ENCODE measurements at regions not wholly inside any gene's neighbourhood (a gene's known extent, or its start where the extent isn't known, plus 50 kb on each side); places are given as distances from the start of the nearest gene placed in this dataset.

DNA sequence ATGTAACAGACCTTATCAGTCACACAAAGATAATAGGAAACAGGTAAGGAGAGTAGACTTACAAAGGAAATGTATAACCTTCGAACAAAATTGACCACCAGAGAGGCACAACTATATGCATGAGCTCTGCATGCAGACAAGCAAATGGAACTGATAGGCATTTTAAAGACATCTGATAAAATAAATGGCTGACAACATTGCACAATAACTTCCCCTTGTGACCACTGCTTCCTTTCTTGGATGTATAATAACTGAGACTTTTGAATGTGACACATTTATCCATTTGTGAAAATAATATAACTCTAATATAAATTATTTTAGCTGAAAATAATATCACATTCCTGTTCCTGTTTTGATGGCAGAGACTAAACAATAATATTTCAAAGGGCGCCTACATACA is 654.2 kb upstream of the STEAP1 start:
- H3K4me2 ChIP-seq (ENCODE audit: insufficient read depth, low read length), result no peak overlapping the region
- H3K4me3 ChIP-seq (ENCODE audit: insufficient read depth, low read length), result no peak overlapping the region
- H3K4me1 ChIP-seq (ENCODE audit: insufficient read depth, low read length), result no peaks in the 10 kb centered on the region
- H2AFZ ChIP-seq (ENCODE audit: low read length), result no peak overlapping the region
- no peaks in the 10 kb centered on the region for H3K27me3 ChIP-seq (ENCODE audit: insufficient read depth, low read length)
- H4K20me1 ChIP-seq (ENCODE audit: insufficient read depth, low read length), result no peaks in the 10 kb centered on the region
- TF ChIP-seq, protein P1, sequence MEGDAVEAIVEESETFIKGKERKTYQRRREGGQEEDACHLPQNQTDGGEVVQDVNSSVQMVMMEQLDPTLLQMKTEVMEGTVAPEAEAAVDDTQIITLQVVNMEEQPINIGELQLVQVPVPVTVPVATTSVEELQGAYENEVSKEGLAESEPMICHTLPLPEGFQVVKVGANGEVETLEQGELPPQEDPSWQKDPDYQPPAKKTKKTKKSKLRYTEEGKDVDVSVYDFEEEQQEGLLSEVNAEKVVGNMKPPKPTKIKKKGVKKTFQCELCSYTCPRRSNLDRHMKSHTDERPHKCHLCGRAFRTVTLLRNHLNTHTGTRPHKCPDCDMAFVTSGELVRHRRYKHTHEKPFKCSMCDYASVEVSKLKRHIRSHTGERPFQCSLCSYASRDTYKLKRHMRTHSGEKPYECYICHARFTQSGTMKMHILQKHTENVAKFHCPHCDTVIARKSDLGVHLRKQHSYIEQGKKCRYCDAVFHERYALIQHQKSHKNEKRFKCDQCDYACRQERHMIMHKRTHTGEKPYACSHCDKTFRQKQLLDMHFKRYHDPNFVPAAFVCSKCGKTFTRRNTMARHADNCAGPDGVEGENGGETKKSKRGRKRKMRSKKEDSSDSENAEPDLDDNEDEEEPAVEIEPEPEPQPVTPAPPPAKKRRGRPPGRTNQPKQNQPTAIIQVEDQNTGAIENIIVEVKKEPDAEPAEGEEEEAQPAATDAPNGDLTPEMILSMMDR (IDR thresholded peaks at IDR 0.05; ENCODE audit: extremely low read depth, low read depth, low read length), result no peak
- H3K36me3 ChIP-seq (ENCODE audit: insufficient read depth, low read length), result no peaks in the 10 kb centered on the region
- H3K9me3 ChIP-seq (ENCODE audit: low read depth, low read length), result no peaks in the 10 kb centered on the region
- H3K27ac ChIP-seq (ENCODE audit: low read depth, low read length), result no peak overlapping the region
- no peak for DNase-seq (ENCODE audit: insufficient read length, low spot score, missing footprints)
- H3K79me2 ChIP-seq (ENCODE audit: insufficient read depth, low read length), result no peaks in the 10 kb centered on the region

DNA sequence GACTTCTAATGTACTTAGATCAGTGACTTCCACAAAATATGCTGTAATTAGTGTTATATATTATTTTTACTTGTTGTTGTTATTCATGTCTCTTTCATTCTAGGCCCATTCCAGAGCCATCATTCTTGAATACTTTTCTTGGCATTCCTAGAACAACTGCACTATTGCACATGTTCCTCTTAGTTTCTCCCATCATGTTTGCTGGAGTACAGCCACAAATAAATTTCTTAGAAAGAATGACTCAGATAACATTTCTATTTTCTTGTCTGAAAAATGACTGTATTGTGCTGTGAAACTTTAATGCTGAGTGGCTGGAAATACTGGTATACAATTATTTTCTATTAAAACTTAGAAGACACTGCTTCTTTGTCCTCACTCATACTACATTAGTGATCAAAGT is 651.0 kb upstream of the STEAP1 start:
- no peaks in the 10 kb centered on the region for H4K20me1 ChIP-seq (ENCODE audit: insufficient read depth, low read length)
- no peaks in the 10 kb centered on the region for H3K4me1 ChIP-seq (ENCODE audit: insufficient read depth, low read length)
- H3K27me3 ChIP-seq (ENCODE audit: insufficient read depth, low read length), result no peaks in the 10 kb centered on the region
- no peak overlapping the region for H3K4me3 ChIP-seq (ENCODE audit: insufficient read depth, low read length)
- TF ChIP-seq, protein P1 (IDR thresholded peaks at IDR 0.05; ENCODE audit: extremely low read depth, low read depth, low read length), result no peak
- H2AFZ ChIP-seq (ENCODE audit: low read length), result no peak overlapping the region
- DNase-seq (ENCODE audit: insufficient read length, low spot score, missing footprints), result no peak
- no peak overlapping the region for H3K4me2 ChIP-seq (ENCODE audit: insufficient read depth, low read length)
- no peaks in the 10 kb centered on the region for H3K36me3 ChIP-seq (ENCODE audit: insufficient read depth, low read length)
- H3K27ac ChIP-seq (ENCODE audit: low read depth, low read length), result no peak overlapping the region
- no peaks in the 10 kb centered on the region for H3K79me2 ChIP-seq (ENCODE audit: insufficient read depth, low read length)
- no peaks in the 10 kb centered on the region for H3K9me3 ChIP-seq (ENCODE audit: low read depth, low read length)

DNA sequence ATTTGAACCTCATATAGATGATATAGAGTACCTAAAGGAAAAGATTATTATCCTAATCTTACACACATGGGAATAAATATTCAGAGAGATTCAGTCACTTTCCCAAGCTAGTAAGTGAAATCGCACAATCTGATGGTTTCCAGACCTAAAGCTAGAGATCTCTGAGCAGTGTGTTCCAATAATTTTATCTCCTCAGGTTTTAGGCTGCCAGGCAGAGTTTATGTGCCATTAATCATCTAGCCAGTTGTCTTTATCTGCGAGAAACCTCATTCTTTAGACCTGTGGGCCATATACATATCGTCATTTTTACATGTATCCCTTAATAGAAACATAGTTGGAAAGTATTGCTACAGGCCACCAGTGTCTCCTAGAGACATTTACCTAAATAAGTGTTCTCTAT is 647.2 kb upstream of the STEAP1 start:
- Histone ChIP-seq H3K79me2 (ENCODE audit: insufficient read depth, low read length) (no peaks in the 10 kb centered on the region), H3K4me3 (ENCODE audit: insufficient read depth, low read length) (no peak overlapping the region), H4K20me1 (ENCODE audit: insufficient read depth, low read length) (no peaks in the 10 kb centered on the region), H3K27me3 (ENCODE audit: insufficient read depth, low read length) (no peaks in the 10 kb centered on the region), H3K4me2 (ENCODE audit: insufficient read depth, low read length) (no peak overlapping the region), H3K4me1 (ENCODE audit: insufficient read depth, low read length) (no peaks in the 10 kb centered on the region), H3K9me3 (ENCODE audit: low read depth, low read length) (no peaks in the 10 kb centered on the region), H3K36me3 (ENCODE audit: insufficient read depth, low read length) (no peaks in the 10 kb centered on the region), H2AFZ (ENCODE audit: low read length) (no peak overlapping the region), H3K27ac (ENCODE audit: low read depth, low read length) (no peak overlapping the region)
- TF ChIP-seq, protein P1 (IDR thresholded peaks at IDR 0.05; ENCODE audit: extremely low read depth, low read depth, low read length), result no peak
- DNase-seq (ENCODE audit: insufficient read length, low spot score, missing footprints), result no peak

DNA sequence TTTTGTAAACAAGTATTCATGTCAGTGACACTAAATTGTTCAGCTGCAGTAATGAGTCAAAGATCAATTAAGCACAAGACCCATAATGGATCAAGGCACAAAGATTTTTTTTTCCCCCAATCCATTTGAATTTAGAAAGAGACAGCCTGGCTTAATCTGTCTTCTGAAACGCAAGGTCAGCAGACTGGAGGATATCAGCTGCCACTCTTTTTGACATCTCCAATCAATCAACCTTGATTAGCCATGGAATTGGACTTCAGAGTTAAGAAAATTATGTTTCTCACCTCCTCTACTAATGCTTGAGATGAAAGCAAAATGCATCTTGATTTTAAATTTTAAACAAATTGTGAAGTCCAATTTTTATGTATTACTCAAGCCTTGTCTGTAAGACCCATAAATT is 642.4 kb upstream of the STEAP1 start:
- no peaks in the 10 kb centered on the region for H3K9me3 ChIP-seq (ENCODE audit: low read depth, low read length)
- TF ChIP-seq, protein P1 (IDR thresholded peaks at IDR 0.05; ENCODE audit: extremely low read depth, low read depth, low read length), result no peak

More for the DNA sequence above, 642.4 kb upstream of the STEAP1 start:
- no peaks in the 10 kb centered on the region for H3K36me3 ChIP-seq (ENCODE audit: insufficient read depth, low read length)
- no peak overlapping the region for H3K27ac ChIP-seq (ENCODE audit: low read depth, low read length)
- DNase-seq (ENCODE audit: insufficient read length, low spot score, missing footprints), result no peak
- no peak overlapping the region for H3K4me3 ChIP-seq (ENCODE audit: insufficient read depth, low read length)
- H4K20me1 ChIP-seq (ENCODE audit: insufficient read depth, low read length), result no peaks in the 10 kb centered on the region
- H3K4me2 ChIP-seq (ENCODE audit: insufficient read depth, low read length), result no peak overlapping the region
- no peaks in the 10 kb centered on the region for H3K27me3 ChIP-seq (ENCODE audit: insufficient read depth, low read length)
- H3K4me1 ChIP-seq (ENCODE audit: insufficient read depth, low read length), result no peaks in the 10 kb centered on the region
- no peak overlapping the region for H2AFZ ChIP-seq (ENCODE audit: low read length)
- no peaks in the 10 kb centered on the region for H3K79me2 ChIP-seq (ENCODE audit: insufficient read depth, low read length)

Data from osteoblast (primary cell).